ENCODE measurements at regions not wholly inside any gene's neighbourhood (a gene's known extent, or its start where the extent isn't known, plus 50 kb on each side); places are given as distances from the start of the nearest gene placed in this dataset.

- Histone ChIP-seq H3K27ac (ENCODE audit: low read length) (no peak overlapping the region), H2AFZ (ENCODE audit: low read length) (no peak overlapping the region), H3K79me2 (ENCODE audit: low read length) (no peaks in the 10 kb centered on the region), H3K4me3 (ENCODE audit: low read length) (no peak overlapping the region), H3K27me3 (ENCODE audit: low read length) (no peaks in the 10 kb centered on the region), H3K9me3 (ENCODE audit: low read length) (no peaks in the 10 kb centered on the region), H4K20me1 (ENCODE audit: low read length) (no peaks in the 10 kb centered on the region), H3K4me1 (ENCODE audit: insufficient read depth, low read length) (peaks cover 7% of the 10 kb centered on the region; the same call in 1 of the 2 replicates), H3K9me2 (replicated peaks; ENCODE audit: low read length) (no peaks in the 10 kb centered on the region), H3F3A (ENCODE audit: low read length, unreplicated experiment) (no peaks in the 10 kb centered on the region), H3K36me3 (ENCODE audit: low read depth, low read length) (no peaks in the 10 kb centered on the region), H3K4me2 (ENCODE audit: low read length) (no peak overlapping the region), H3K9ac (ENCODE audit: low read length) (no peak overlapping the region)
- intact Hi-C loops (cut with micrococcal nuclease): no loop called here
- CTCF ChIA-PET: interaction anchor here (0.5 kb wide), 1 partner anchor 282 kb away, joined by 5 read pairs; no protein-coding TSS in a partner anchor
- DNase-seq: no peak
- no TSS peak for BruUV-seq (replicated peaks)
- no peak for ATAC-seq
- TF ChIP-seq EZH2 (IDR thresholded peaks at IDR 0.05; ENCODE audit: low read length, unreplicated experiment) (no peak), CTCF (conservative IDR thresholded peaks at IDR 0.05; ENCODE audit: low read depth, low read length) (no peak; the same call in 1 of the 2 replicates), EZH2phosphoT487 (IDR thresholded peaks at IDR 0.05; ENCODE audit: borderline replicate concordance, low read length) (no peak)
- POLR2A ChIA-PET (ENCODE audit: unreplicated experiment): no interaction called here
Observed at GRCh38 chr7:123285076-123285700, 85.4 kb upstream of the SLC13A1 start.

GRCh38 chr7:123283373-123283772 lies 83.6 kb upstream of the SLC13A1 start:
- no peaks in the 10 kb centered on the region for H3K79me2 ChIP-seq (ENCODE audit: low read length)
- no peaks in the 10 kb centered on the region for H3K9me3 ChIP-seq (ENCODE audit: low read length)
- no peaks in the 10 kb centered on the region for H3F3A ChIP-seq (ENCODE audit: low read length, unreplicated experiment)
- intact Hi-C loops (cut with micrococcal nuclease): no loop called here
- H3K4me2 ChIP-seq (ENCODE audit: low read length): no peak overlapping the region
- H3K4me1 ChIP-seq (ENCODE audit: insufficient read depth, low read length): peaks cover 7% of the 10 kb centered on the region; the same call in 1 of the 2 replicates
- H3K27me3 ChIP-seq (ENCODE audit: low read length): no peaks in the 10 kb centered on the region
- H3K27ac ChIP-seq (ENCODE audit: low read length): no peak overlapping the region
- POLR2A ChIA-PET (ENCODE audit: unreplicated experiment): no interaction called here
- no peak overlapping the region for H3K4me3 ChIP-seq (ENCODE audit: low read length)
- H3K36me3 ChIP-seq (ENCODE audit: low read depth, low read length): no peaks in the 10 kb centered on the region
- no TSS peak for BruUV-seq (replicated peaks)
- no peak overlapping the region for H3K9ac ChIP-seq (ENCODE audit: low read length)
- no peaks in the 10 kb centered on the region for H3K9me2 ChIP-seq (replicated peaks; ENCODE audit: low read length)
- H4K20me1 ChIP-seq (ENCODE audit: low read length): no peaks in the 10 kb centered on the region
- CTCF ChIA-PET: no interaction called here
- no peak for TF ChIP-seq EZH2phosphoT487 (IDR thresholded peaks at IDR 0.05; ENCODE audit: borderline replicate concordance, low read length)
- no peak for TF ChIP-seq EZH2 (IDR thresholded peaks at IDR 0.05; ENCODE audit: low read length, unreplicated experiment)
- TF ChIP-seq CTCF (conservative IDR thresholded peaks at IDR 0.05; ENCODE audit: low read depth, low read length): no peak
- H2AFZ ChIP-seq (ENCODE audit: low read length): no peak overlapping the region
- DNase-seq (no peak), ATAC-seq (no peak)

- H3K79me2 ChIP-seq (ENCODE audit: low read length): no peaks in the 10 kb centered on the region
- H2AFZ ChIP-seq (ENCODE audit: low read length): no peak overlapping the region
- 0 out of 2 replicates have a peak overlapping the region, but pooled peaks have one; percentile 26 for H3K4me2 ChIP-seq (ENCODE audit: low read length)
- no peaks in the 10 kb centered on the region for H3K36me3 ChIP-seq (ENCODE audit: low read depth, low read length)
- ChIA-PET POLR2A (ENCODE audit: unreplicated experiment) (no interaction called here), CTCF (no interaction called here)
- H3K27ac ChIP-seq (ENCODE audit: low read length): 0 out of 2 replicates have a peak overlapping the region, but pooled peaks have one; percentile 21
- ATAC-seq (no peak; the same call in 1 of the 2 replicates), DNase-seq (peak; percentile 66)
- H3K9me3 ChIP-seq (ENCODE audit: low read length): no peaks in the 10 kb centered on the region
- no peaks in the 10 kb centered on the region for H3F3A ChIP-seq (ENCODE audit: low read length, unreplicated experiment)
- intact Hi-C loops (cut with micrococcal nuclease): no loop called here
- no peak for TF ChIP-seq CTCF (conservative IDR thresholded peaks at IDR 0.05; ENCODE audit: low read depth, low read length)
- TF ChIP-seq EZH2 (IDR thresholded peaks at IDR 0.05; ENCODE audit: low read length, unreplicated experiment): no peak
- no peak for TF ChIP-seq EZH2phosphoT487 (IDR thresholded peaks at IDR 0.05; ENCODE audit: borderline replicate concordance, low read length)
- H4K20me1 ChIP-seq (ENCODE audit: low read length): no peaks in the 10 kb centered on the region
- no peaks in the 10 kb centered on the region for H3K27me3 ChIP-seq (ENCODE audit: low read length)
- H3K4me3 ChIP-seq (ENCODE audit: low read length): no peak overlapping the region
- H3K9ac ChIP-seq (ENCODE audit: low read length): no peak overlapping the region
- H3K9me2 ChIP-seq (replicated peaks; ENCODE audit: low read length): no peaks in the 10 kb centered on the region
- no TSS peak for BruUV-seq (replicated peaks)
- H3K4me1 ChIP-seq (ENCODE audit: insufficient read depth, low read length): peaks cover 7% of the 10 kb centered on the region; the same call in 1 of the 2 replicates
Observed at GRCh38 chr7:123282181-123282580, 82.4 kb upstream of the SLC13A1 start.

Data from PC-3 (cell line).